Upper lobe of right lung (tissue), 1 donor: ENCODE measurements at regions not wholly inside any gene's neighbourhood (a gene's known extent, or its start where the extent isn't known, plus 50 kb on each side); places are given as distances from the start of the nearest gene placed in this dataset.

Source experiments
- ATAC-seq: fragments of 200-7000 bp; cut with Tn5 transposase; one replicate; pipeline ENCODE4 v1.9.1; 2020; ENCODE audit warnings: mild to moderate bottlenecking, moderate library complexity
- DNase-seq: peaks from one replicate; pipeline ENCODE4 v3.0.0-alpha.2; 2020
- H3K27ac ChIP-seq: fragments of 200-600 bp; one replicate; pipeline ENCODE4 v1.8.0; 2022
- H3K27me3 ChIP-seq: fragments of 200-600 bp; one replicate; pipeline ENCODE4 v1.8.0; 2022; ENCODE audit warnings: mild to moderate bottlenecking
- H3K36me3 ChIP-seq: fragments of 200-600 bp; one replicate; pipeline ENCODE4 v1.8.0; 2022
- H3K4me1 ChIP-seq: fragments of 200-600 bp; one replicate; pipeline ENCODE4 v1.8.0; 2022
- H3K4me3 ChIP-seq: fragments of 200-600 bp; one replicate; pipeline ENCODE4 v1.8.0; 2022; ENCODE audit warnings: mild to moderate bottlenecking
- H3K9me3 ChIP-seq: fragments of 200-600 bp; one replicate; pipeline ENCODE4 v1.8.0; 2022
- intact Hi-C: fragments of 100-400 bp; cut with DNase I; formaldehyde crosslinking; loops from one replicate; pipeline ENCODE4 v1.11.0; 2022
- TF ChIP-seq, protein P1 (sequence below): fragments of 200-600 bp; IDR thresholded peaks from one replicate; pipeline ENCODE4 v1.8.0; 2022; ENCODE audit warnings: antibody characterized with exemption
- donor health status: DM: no; HTN: yes; CAD: no; lungs with severe emphysema.

- ATAC-seq, result no peak
- no peak for DNase-seq
- intact Hi-C loops, result no loop called here
- Histone ChIP-seq H3K27me3 (no peaks in the 10 kb centered on the region), H3K27ac (no peak overlapping the region), H3K9me3 (no peaks in the 10 kb centered on the region), H3K4me3 (no peak overlapping the region), H3K36me3 (no peaks in the 10 kb centered on the region), H3K4me1 (no peaks in the 10 kb centered on the region)
- TF ChIP-seq, protein P1, sequence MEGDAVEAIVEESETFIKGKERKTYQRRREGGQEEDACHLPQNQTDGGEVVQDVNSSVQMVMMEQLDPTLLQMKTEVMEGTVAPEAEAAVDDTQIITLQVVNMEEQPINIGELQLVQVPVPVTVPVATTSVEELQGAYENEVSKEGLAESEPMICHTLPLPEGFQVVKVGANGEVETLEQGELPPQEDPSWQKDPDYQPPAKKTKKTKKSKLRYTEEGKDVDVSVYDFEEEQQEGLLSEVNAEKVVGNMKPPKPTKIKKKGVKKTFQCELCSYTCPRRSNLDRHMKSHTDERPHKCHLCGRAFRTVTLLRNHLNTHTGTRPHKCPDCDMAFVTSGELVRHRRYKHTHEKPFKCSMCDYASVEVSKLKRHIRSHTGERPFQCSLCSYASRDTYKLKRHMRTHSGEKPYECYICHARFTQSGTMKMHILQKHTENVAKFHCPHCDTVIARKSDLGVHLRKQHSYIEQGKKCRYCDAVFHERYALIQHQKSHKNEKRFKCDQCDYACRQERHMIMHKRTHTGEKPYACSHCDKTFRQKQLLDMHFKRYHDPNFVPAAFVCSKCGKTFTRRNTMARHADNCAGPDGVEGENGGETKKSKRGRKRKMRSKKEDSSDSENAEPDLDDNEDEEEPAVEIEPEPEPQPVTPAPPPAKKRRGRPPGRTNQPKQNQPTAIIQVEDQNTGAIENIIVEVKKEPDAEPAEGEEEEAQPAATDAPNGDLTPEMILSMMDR, result no peak
These were observed 409.2 kb downstream of the CSNK1G3 start for GRCh38 chr5:123921193-123921592.

- Histone ChIP-seq H3K27me3 (no peaks in the 10 kb centered on the region), H3K4me1 (no peaks in the 10 kb centered on the region), H3K27ac (no peak overlapping the region), H3K9me3 (no peaks in the 10 kb centered on the region), H3K4me3 (no peak overlapping the region), H3K36me3 (no peaks in the 10 kb centered on the region)
- ATAC-seq (no peak), DNase-seq (no peak)
- TF ChIP-seq, protein P1, result no peak
- intact Hi-C loops, result no loop called here
These were observed 404.6 kb downstream of the CSNK1G3 start for GRCh38 chr5:123916345-123917121.

DNA sequence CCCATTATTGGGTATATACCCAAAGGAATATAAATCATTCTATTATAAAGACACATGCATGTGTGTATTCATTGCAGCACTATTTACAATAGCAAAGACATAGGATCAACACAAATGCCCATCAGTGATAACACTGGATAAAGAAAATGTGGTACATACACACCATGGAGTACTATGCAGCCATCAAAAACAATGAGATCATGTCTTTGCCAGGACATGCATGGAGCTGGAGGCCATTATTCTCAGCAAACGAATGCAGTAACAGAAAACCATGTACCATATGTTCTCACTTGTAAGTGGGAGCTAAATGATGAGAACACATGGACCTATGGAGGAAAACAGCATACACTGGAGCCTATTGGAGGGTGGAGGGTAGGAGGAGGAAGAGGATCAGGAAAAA lies 402.4 kb downstream of the CSNK1G3 start:
- no peaks in the 10 kb centered on the region for H3K4me1 ChIP-seq
- H3K9me3 ChIP-seq, result no peaks in the 10 kb centered on the region
- TF ChIP-seq, protein P1, result no peak
- H3K4me3 ChIP-seq, result no peak overlapping the region
- DNase-seq, result no peak
- no peak for ATAC-seq
- no peaks in the 10 kb centered on the region for H3K27me3 ChIP-seq
- H3K36me3 ChIP-seq, result no peaks in the 10 kb centered on the region
- intact Hi-C loops, result no loop called here
- no peak overlapping the region for H3K27ac ChIP-seq

GRCh38 chr5:123907349-123907748 lies 395.4 kb downstream of the CSNK1G3 start:
- H3K4me3 ChIP-seq, result no peak overlapping the region
- intact Hi-C loops, result no loop called here
- no peaks in the 10 kb centered on the region for H3K36me3 ChIP-seq
- no peak overlapping the region for H3K27ac ChIP-seq
- no peaks in the 10 kb centered on the region for H3K9me3 ChIP-seq
- H3K4me1 ChIP-seq, result no peaks in the 10 kb centered on the region
- H3K27me3 ChIP-seq, result no peaks in the 10 kb centered on the region
- ATAC-seq, result no peak
- TF ChIP-seq, protein P1, result no peak
- DNase-seq, result no peak

GRCh38 chr5:123906698-123907295 lies 394.8 kb downstream of the CSNK1G3 start:
- intact Hi-C loops, result no loop called here
- Histone ChIP-seq H3K27me3 (no peaks in the 10 kb centered on the region), H3K9me3 (no peaks in the 10 kb centered on the region)

More at GRCh38 chr5:123906698-123907295, 394.8 kb downstream of the CSNK1G3 start:
- ATAC-seq, result no peak
- TF ChIP-seq, protein P1, result no peak
- Histone ChIP-seq H3K27ac (no peak overlapping the region), H3K4me1 (no peaks in the 10 kb centered on the region), H3K4me3 (no peak overlapping the region), H3K36me3 (no peaks in the 10 kb centered on the region)
- no peak for DNase-seq
